T47D (cell line): ENCODE measurements at regions not wholly inside any gene's neighbourhood (a gene's known extent, or its start where the extent isn't known, plus 50 kb on each side); places are given as distances from the start of the nearest gene placed in this dataset.

Experiments
- DNase-seq, 2 experiments: peaks; one replicate each; pipeline versions ENCODE4 v3.0.0 to v3.0.0-alpha.2; 2011 to 2012; ENCODE audit warnings: low read depth in 1 of 2, low spot score in 1 of 2
- JUND ChIP-seq: IDR thresholded peaks from 2 replicates; pipeline ENCODE4 v1.6.1; 2012; ENCODE audit warnings: low read depth
- in situ Hi-C: cut with HindIII; loops from 2 replicates; pipeline ENCODE4 v1.10.0; 2016; ENCODE audit warnings: low sequenced_read_pairs, low pct_unique_long_range_greater_than_20kb

DNA sequence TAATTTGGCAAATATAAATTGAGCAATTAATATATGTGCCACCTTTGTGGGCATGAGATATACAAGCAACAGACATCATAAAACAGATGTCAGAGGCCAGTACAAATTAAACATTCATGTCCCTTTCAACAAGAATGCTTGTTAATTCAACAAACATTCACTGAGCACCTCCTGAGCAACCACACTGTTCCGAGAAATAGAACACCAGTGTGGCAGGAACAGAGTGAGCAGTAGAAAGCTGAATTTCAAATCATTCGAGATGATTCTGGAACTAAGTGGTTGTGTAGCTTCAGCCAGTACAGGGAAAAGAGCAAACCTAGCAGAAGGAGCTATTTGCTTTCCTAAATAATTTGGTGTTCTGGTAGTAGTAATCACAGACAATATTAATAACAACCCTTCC is 227.7 kb downstream of the CBLN4 start:
- no peak for TF ChIP-seq JUND
- no peak for DNase-seq
- in situ Hi-C loops = no loop called here

GRCh38 chr20:55776176-55776575 is 229.1 kb downstream of the CBLN4 start:
- in situ Hi-C loops = no loop called here
- TF ChIP-seq JUND = no peak
- DNase-seq = no peak

- in situ Hi-C loops = no loop called here
- DNase-seq = no peak
- no peak for TF ChIP-seq JUND
Measured at GRCh38 chr20:55774628-55775027, 230.7 kb downstream of the CBLN4 start.

DNA sequence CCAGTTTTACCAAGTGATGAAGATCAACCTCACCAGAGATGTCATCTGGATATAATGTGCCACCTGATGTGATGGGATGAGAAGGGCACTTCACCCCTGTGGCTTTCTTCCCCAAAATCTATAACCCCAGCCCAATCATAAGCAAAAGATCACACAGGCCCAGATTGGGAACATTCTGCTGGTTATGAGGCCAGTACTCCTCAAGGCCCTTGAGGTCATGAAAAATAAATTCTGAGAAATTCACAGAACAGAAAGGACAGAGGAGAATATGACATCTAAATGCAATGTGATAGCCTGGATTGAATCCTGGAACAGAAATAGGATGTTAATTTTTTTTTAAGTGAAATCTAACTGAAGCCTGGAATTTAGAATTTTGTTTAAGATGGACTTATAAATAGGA is 243.5 kb downstream of the CBLN4 start:
- TF ChIP-seq JUND = no peak
- no peak for DNase-seq
- in situ Hi-C loops = no loop called here

GRCh38 chr20:55761100-55761499 is 244.2 kb downstream of the CBLN4 start:
- in situ Hi-C loops = no loop called here
- no peak for TF ChIP-seq JUND
- DNase-seq = no peak

- no peak for DNase-seq
- no peak for TF ChIP-seq JUND
- in situ Hi-C loops = no loop called here
Measured at GRCh38 chr20:55760586-55760985, 244.7 kb downstream of the CBLN4 start.

GRCh38 chr20:55755861-55756260 is 249.5 kb downstream of the CBLN4 start:
- no peak for DNase-seq
- in situ Hi-C loops = no loop called here
- no peak for TF ChIP-seq JUND

DNA sequence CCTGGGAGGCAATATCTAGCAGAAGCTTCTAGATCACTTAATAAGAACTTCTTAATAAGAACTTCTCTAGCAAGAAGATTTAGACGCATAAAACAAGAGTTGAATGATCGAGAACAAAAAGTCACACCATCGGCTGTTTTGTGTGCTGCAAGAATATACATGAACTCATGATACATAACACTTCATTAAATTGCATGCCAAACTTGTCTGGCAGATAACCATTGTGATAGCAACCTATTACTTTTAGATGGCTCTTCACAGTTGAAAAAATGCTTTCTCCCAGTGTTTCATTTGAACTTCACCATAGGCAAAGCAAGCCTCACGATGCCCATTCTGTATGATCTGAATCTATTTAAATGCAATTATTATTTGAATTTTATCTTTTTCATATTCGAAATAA is 249.9 kb downstream of the CBLN4 start:
- DNase-seq = no peak
- in situ Hi-C loops = no loop called here
- no peak for TF ChIP-seq JUND

GRCh38 chr20:55746723-55747122 is 258.6 kb downstream of the CBLN4 start:
- no peak for DNase-seq
- no peak for TF ChIP-seq JUND
- in situ Hi-C loops = no loop called here

DNA sequence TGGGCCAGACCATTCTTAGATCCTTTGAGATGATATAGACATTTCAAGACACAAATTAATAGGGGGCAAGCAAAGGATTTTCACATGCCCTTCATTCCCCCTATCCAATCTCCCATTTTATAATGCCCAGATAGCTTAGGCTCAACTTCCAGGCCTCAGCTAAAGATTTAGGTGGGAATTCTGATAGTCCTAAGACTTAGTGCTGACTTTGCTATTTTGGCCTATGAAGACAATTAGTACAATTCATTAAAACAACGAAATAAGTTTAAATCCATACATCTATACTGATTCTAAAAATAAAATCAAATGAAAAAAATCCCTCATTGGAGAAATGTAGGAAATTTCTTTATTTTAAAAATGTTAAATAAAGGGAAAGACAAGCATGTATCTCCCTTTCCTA is 259.5 kb downstream of the CBLN4 start:
- DNase-seq = no peak
- in situ Hi-C loops = no loop called here
- TF ChIP-seq JUND = no peak

DNA sequence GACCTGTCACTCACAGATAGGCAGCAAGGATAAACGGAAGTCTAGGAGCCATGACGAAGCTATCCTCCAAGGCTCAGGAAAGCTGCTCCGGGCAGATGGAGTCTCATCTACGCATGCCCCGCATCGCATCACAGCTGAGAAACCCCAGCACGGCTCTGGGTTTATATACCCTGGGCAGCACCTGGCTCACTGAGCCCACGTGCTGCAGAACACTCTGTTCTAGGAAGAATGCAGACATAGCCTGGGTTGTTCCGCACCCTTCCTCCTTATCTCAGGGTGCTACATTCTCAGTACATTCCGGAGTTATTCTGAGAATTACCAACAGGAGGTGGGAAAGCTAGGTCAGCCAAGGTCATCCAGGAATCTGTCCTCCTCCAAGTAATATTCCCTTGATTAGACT is 260.4 kb downstream of the CBLN4 start:
- in situ Hi-C loops = no loop called here
- no peak for DNase-seq
- TF ChIP-seq JUND = no peak

DNA sequence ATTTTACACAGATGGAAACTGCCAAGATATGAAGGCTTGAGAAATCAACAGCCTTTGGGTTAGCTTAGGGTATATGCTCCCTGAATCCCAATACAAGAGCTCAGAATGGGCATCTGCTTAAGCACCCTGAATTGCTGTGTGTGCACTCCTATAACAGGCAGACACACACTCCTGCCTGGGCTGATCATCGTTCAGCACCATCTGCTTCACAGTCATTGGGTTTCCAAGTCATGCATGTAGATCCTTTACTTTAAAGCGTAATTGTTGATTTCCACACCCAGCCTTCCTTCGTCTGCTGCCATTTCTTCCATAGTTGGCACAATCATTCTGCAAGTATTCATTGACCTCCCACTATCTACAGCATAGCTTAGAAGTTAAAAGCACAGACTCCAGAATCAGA is 263.5 kb downstream of the CBLN4 start:
- TF ChIP-seq JUND = no peak
- no peak for DNase-seq
- in situ Hi-C loops = no loop called here

- no peak for TF ChIP-seq JUND
- in situ Hi-C loops = no loop called here
- no peak for DNase-seq
Measured at GRCh38 chr20:55740076-55740475, 265.2 kb downstream of the CBLN4 start.

DNA sequence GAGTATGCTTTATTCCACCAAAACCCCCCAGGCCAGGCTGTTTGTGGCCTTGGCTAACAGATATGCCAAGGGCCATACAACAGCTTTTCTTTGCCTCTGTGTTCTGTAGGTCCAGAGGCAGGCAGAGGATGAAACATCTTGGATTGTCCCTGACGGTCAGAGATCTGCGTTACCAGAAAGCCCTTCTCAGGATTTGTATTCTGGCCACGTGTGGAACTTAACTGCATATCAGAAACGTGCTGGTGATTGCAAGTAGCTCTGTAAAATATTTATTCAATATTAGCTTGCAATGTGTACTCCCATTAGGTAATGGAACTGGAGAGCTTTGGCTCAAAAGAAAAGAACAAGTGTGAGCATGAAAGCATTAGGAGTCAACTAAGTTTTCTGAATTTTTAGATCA is 275.0 kb downstream of the CBLN4 start:
- in situ Hi-C loops = no loop called here
- DNase-seq = no peak
- TF ChIP-seq JUND = no peak

DNA sequence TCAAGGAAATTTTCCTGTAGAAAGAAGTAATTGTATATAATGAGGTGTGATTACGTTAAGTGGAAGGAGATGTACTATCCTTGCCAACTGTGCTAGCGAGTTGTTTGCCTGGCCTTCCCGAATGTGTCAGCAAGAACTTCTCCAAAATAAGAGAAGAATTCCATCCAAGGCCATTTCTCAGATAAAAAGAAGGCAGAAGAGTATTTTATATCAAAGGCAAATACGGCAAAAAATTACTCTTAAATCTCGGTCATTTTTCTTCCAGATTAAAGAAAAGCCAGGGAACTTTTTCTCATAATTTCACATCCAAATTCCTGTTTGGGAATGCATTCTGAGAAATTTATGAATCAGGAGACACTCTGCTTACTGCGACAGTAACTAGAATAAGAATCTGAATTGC is 290.6 kb downstream of the CBLN4 start:
- no peak for TF ChIP-seq JUND
- in situ Hi-C loops = no loop called here
- DNase-seq = no peak
